HG03097 (cell line): ENCODE measurements at regions not wholly inside any gene's neighbourhood (a gene's known extent, or its start where the extent isn't known, plus 50 kb on each side); places are given as distances from the start of the nearest gene placed in this dataset.
"Not testable (repeated sequence)": the region's sequence is repeated elsewhere in the genome, so short reads cannot be mapped to it uniquely, and the experiment has no call there.

Source experiments
- ATAC-seq: cut with Tn5 transposase; IDR thresholded peaks from one replicate; pipeline ENCODE4 v1.9.1; 2021; ENCODE audit not compliant: unreplicated experiment, low FRiP score

- ATAC-seq, result no peak
Observed at GRCh38 chr11:23127706-23128105, 267.4 kb upstream of the CCDC179 start.

GRCh38 chr11:23134627-23135026 lies 274.4 kb upstream of the CCDC179 start:
- ATAC-seq, result no peak

- no peak for ATAC-seq
Observed at GRCh38 chr11:23138761-23139160, 278.5 kb upstream of the CCDC179 start.

- no peak for ATAC-seq
Observed at GRCh38 chr11:23143022-23143421, 282.7 kb upstream of the CCDC179 start.

GRCh38 chr11:23151819-23152218 lies 291.5 kb upstream of the CCDC179 start:
- no peak for ATAC-seq

- no peak for ATAC-seq
Observed at GRCh38 chr11:23155503-23155902, 295.2 kb upstream of the CCDC179 start.

- ATAC-seq, result no peak
Observed at GRCh38 chr11:23164022-23164421, 303.7 kb upstream of the CCDC179 start.

- no peak for ATAC-seq
Observed at GRCh38 chr11:23166376-23166775, 306.1 kb upstream of the CCDC179 start.

GRCh38 chr11:23179609-23180008 lies 319.3 kb upstream of the CCDC179 start:
- ATAC-seq, result no peak

GRCh38 chr11:23181022-23181807 lies 320.9 kb upstream of the CCDC179 start:
- no peak for ATAC-seq

- no peak for ATAC-seq
Observed at GRCh38 chr11:23192256-23192655, 332.0 kb upstream of the CCDC179 start.

- no peak for ATAC-seq
Observed at GRCh38 chr11:23201936-23202522, 341.8 kb upstream of the CCDC179 start.

- ATAC-seq, result no peak
Observed at GRCh38 chr11:23202611-23203010, 342.3 kb upstream of the CCDC179 start.

GRCh38 chr11:23205156-23205871 lies 345.0 kb upstream of the CCDC179 start:
- ATAC-seq, result no peak

- no peak for ATAC-seq
Observed at GRCh38 chr11:23206741-23207336, 346.6 kb upstream of the CCDC179 start.

- no peak for ATAC-seq
Observed at GRCh38 chr11:23211221-23211620, 350.9 kb upstream of the CCDC179 start.

GRCh38 chr11:23212807-23213206 lies 352.5 kb upstream of the CCDC179 start:
- no peak for ATAC-seq

GRCh38 chr11:23217072-23217471 lies 356.8 kb upstream of the CCDC179 start:
- no peak for ATAC-seq

- ATAC-seq, result not testable (repeated sequence)
Observed at GRCh38 chr11:23220086-23220485, 359.8 kb upstream of the CCDC179 start.

GRCh38 chr11:23221366-23221765 lies 361.1 kb upstream of the CCDC179 start:
- no peak for ATAC-seq

GRCh38 chr11:23226331-23227077 lies 366.2 kb upstream of the CCDC179 start:
- no peak for ATAC-seq
